ENCODE measurements at regions not wholly inside any gene's neighbourhood (a gene's known extent, or its start where the extent isn't known, plus 50 kb on each side); places are given as distances from the start of the nearest gene placed in this dataset.

DNA sequence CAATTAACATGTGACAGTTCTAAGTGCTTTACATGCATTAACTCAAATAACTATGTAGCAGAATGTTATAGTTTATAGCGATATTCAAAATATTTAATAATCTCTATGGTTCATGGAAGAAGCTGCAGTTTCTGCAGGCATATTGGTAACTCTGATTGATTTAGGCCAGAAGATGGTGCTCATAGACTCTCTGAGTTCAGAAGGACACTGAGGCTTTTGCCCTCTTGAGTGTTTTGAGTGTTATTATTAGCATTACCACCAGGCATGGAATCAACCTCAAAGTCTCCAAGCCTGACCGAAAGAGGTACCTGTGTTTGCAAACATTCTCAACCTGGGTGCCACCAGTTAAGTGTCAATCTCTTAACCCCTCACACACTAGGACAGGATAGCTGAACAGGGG, 792.3 kb upstream of the PCDH7 start:
- DNase-seq (ENCODE audit: low spot score) = no peak
- no TSS peak for BruUV-seq (replicated peaks)
- 0% methylated on average over 2 of the region's 2 CpGs for WGBS (ENCODE audit: low lambda C conversion rate)
- no peaks in the 10 kb centered on the region for H4K20me1 ChIP-seq (ENCODE audit: insufficient read depth, low read length)
- ATAC-seq = no peak
- peaks cover 66% of the 10 kb centered on the region for H3K9me3 ChIP-seq (ENCODE audit: low read length)
- ChIA-PET CTCF (ENCODE audit: low intra/inter-chr PET ratio, low total read pairs) (no interaction called here), POLR2A (no interaction called here)
- H3K79me2 ChIP-seq (ENCODE audit: insufficient read depth, low read length) = no peaks in the 10 kb centered on the region
- H3K36me3 ChIP-seq (replicated peaks in 1 of 2; ENCODE audit: control insufficient read depth in 1 of 2, insufficient read depth in 2 of 2, low read length in 2 of 2) = no peaks in the 10 kb centered on the region
- no peak overlapping the region for H3K27ac ChIP-seq (ENCODE audit: extremely low read length, insufficient read depth, low read length)
- no peak overlapping the region for H3K9ac ChIP-seq (ENCODE audit: insufficient read depth, low read depth, low read length)
- no peak for TF ChIP-seq ZSCAN22 (CRISPR knock-in tag; IDR thresholded peaks at IDR 0.05)
- TF ChIP-seq GABPB1 (CRISPR knock-in tag; IDR thresholded peaks at IDR 0.05) = no peak
- no peak for TF ChIP-seq NFKB2 (CRISPR knock-in tag; IDR thresholded peaks at IDR 0.05; ENCODE audit: borderline replicate concordance)
- H3K4me1 ChIP-seq (ENCODE audit: insufficient read depth, low read length) = no peaks in the 10 kb centered on the region
- no peak overlapping the region for H3K4me3 ChIP-seq (replicated peaks in 1 of 3; ENCODE audit: insufficient read depth in 1 of 3, low read depth in 2 of 3, low read length in 3 of 3)
- H2AFZ ChIP-seq (ENCODE audit: low read length) = no peak overlapping the region
- in situ Hi-C loops (cut with HindIII; ENCODE audit: extremely low pct_ligation_motif_present, low pct_unique_long_range_greater_than_20kb) (no loop called here), intact Hi-C loops (cut with micrococcal nuclease; ENCODE audit: unreplicated experiment) (no loop called here)
- no peak for FAIRE-seq
- H3K27me3 ChIP-seq (ENCODE audit: control insufficient read depth in 1 of 2, insufficient read depth in 2 of 2, low read length in 2 of 2) = no peaks in the 10 kb centered on the region
- H3K4me2 ChIP-seq (ENCODE audit: low read depth, low read length) = no peak overlapping the region

DNA sequence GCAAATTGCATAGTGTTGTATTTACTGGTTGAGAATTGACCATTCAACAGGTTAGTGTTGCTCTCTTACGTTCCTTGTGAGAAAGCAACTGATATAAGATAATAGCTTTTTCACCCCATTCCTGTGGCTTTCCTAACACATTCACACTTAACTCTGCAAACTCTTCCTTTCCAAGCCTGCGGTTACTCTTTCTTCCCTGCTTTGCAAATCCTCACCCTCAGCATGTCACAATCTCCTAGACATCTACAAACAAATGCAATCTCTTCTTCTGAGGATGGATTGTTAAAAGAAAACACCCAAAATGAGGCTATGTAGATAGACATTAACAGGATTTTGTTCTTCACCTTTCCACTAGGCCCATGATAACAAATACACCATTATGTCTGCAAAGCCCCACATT, 771.7 kb upstream of the PCDH7 start:
- intact Hi-C loops (cut with micrococcal nuclease; ENCODE audit: unreplicated experiment) (no loop called here), in situ Hi-C loops (cut with HindIII; ENCODE audit: extremely low pct_ligation_motif_present, low pct_unique_long_range_greater_than_20kb) (no loop called here)
- Histone ChIP-seq H3K79me2 (ENCODE audit: insufficient read depth, low read length) (no peaks in the 10 kb centered on the region), H3K36me3 (replicated peaks in 1 of 2; ENCODE audit: control insufficient read depth in 1 of 2, insufficient read depth in 2 of 2, low read length in 2 of 2) (no peaks in the 10 kb centered on the region), H3K27ac (ENCODE audit: extremely low read length, insufficient read depth, low read length) (no peak overlapping the region), H3K27me3 (ENCODE audit: control insufficient read depth in 1 of 2, insufficient read depth in 2 of 2, low read length in 2 of 2) (no peaks in the 10 kb centered on the region), H3K4me1 (ENCODE audit: insufficient read depth, low read length) (no peaks in the 10 kb centered on the region), H3K4me3 (replicated peaks in 1 of 3; ENCODE audit: insufficient read depth in 1 of 3, low read depth in 2 of 3, low read length in 3 of 3) (no peak overlapping the region), H3K4me2 (ENCODE audit: low read depth, low read length) (no peak overlapping the region), H3K9me3 (ENCODE audit: low read length) (peaks cover 48% of the 10 kb centered on the region), H4K20me1 (ENCODE audit: insufficient read depth, low read length) (no peaks in the 10 kb centered on the region), H3K9ac (ENCODE audit: insufficient read depth, low read depth, low read length) (no peak overlapping the region), H2AFZ (ENCODE audit: low read length) (no peak overlapping the region)
- no peak for DNase-seq (ENCODE audit: low spot score)
- 17% methylated on average over 2 of the region's 2 CpGs for WGBS (ENCODE audit: low lambda C conversion rate)
- no TSS peak for BruUV-seq (replicated peaks)
- ATAC-seq = no peak
- ChIA-PET CTCF (ENCODE audit: low intra/inter-chr PET ratio, low total read pairs) (no interaction called here), POLR2A (no interaction called here)
- TF ChIP-seq SPEN (CRISPR knock-in tag; IDR thresholded peaks at IDR 0.05; ENCODE audit: low read depth) = no peak
- TF ChIP-seq DMAP1 (CRISPR knock-in tag; IDR thresholded peaks at IDR 0.05) = no peak
- TF ChIP-seq, protein P1, sequence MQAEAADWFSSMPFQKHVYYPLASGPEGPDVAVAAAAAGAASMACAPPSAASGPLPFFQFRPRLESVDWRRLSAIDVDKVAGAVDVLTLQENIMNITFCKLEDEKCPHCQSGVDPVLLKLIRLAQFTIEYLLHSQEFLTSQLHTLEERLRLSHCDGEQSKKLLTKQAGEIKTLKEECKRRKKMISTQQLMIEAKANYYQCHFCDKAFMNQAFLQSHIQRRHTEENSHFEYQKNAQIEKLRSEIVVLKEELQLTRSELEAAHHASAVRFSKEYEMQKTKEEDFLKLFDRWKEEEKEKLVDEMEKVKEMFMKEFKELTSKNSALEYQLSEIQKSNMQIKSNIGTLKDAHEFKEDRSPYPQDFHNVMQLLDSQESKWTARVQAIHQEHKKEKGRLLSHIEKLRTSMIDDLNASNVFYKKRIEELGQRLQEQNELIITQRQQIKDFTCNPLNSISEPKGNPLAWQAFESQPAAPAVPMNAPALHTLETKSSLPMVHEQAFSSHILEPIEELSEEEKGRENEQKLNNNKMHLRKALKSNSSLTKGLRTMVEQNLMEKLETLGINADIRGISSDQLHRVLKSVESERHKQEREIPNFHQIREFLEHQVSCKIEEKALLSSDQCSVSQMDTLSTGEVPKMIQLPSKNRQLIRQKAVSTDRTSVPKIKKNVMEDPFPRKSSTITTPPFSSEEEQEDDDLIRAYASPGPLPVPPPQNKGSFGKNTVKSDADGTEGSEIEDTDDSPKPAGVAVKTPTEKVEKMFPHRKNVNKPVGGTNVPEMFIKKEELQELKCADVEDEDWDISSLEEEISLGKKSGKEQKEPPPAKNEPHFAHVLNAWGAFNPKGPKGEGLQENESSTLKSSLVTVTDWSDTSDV (CRISPR knock-in tag; IDR thresholded peaks at IDR 0.05) = no peak
- TF ChIP-seq MXD4 (CRISPR knock-in tag; IDR thresholded peaks at IDR 0.05) = no peak
- no peak for TF ChIP-seq JARID2 (CRISPR knock-in tag; IDR thresholded peaks at IDR 0.05; ENCODE audit: insufficient replicate concordance)
- no peak for TF ChIP-seq NFYB (CRISPR knock-in tag; IDR thresholded peaks at IDR 0.05)
- no peak for TF ChIP-seq CAMTA2 (CRISPR knock-in tag; IDR thresholded peaks at IDR 0.05; ENCODE audit: borderline replicate concordance)
- no peak for TF ChIP-seq FOXJ3 (CRISPR knock-in tag; IDR thresholded peaks at IDR 0.05; ENCODE audit: borderline replicate concordance)
- TF ChIP-seq, protein P2, sequence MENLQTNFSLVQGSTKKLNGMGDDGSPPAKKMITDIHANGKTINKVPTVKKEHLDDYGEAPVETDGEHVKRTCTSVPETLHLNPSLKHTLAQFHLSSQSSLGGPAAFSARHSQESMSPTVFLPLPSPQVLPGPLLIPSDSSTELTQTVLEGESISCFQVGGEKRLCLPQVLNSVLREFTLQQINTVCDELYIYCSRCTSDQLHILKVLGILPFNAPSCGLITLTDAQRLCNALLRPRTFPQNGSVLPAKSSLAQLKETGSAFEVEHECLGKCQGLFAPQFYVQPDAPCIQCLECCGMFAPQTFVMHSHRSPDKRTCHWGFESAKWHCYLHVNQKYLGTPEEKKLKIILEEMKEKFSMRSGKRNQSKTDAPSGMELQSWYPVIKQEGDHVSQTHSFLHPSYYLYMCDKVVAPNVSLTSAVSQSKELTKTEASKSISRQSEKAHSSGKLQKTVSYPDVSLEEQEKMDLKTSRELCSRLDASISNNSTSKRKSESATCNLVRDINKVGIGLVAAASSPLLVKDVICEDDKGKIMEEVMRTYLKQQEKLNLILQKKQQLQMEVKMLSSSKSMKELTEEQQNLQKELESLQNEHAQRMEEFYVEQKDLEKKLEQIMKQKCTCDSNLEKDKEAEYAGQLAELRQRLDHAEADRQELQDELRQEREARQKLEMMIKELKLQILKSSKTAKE (CRISPR knock-in tag; IDR thresholded peaks at IDR 0.05; ENCODE audit: borderline replicate concordance) = no peak
- TF ChIP-seq GATAD1 (CRISPR knock-in tag; IDR thresholded peaks at IDR 0.05) = no peak
- TF ChIP-seq ZNF839 (CRISPR knock-in tag; IDR thresholded peaks at IDR 0.05; ENCODE audit: borderline replicate concordance) = no peak
- TF ChIP-seq ZNF598 (CRISPR knock-in tag; IDR thresholded peaks at IDR 0.05; ENCODE audit: borderline replicate concordance) = no peak
- TF ChIP-seq, protein P3, sequence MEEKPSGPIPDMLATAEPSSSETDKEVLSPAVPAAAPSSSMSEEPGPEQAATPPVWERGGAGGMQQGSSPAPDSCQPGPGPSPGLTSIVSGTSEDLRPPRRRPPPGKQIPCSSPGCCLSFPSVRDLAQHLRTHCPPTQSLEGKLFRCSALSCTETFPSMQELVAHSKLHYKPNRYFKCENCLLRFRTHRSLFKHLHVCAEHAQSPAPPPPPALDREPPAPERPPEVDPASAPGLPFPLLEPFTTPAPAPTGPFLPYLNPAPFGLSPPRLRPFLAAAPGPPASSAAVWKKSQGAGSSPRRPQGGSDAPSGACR (CRISPR knock-in tag; IDR thresholded peaks at IDR 0.05) = no peak
- FAIRE-seq = no peak
